ENCODE measurements at regions not wholly inside any gene's neighbourhood (a gene's known extent, or its start where the extent isn't known, plus 50 kb on each side); places are given as distances from the start of the nearest gene placed in this dataset.

- TF ChIP-seq ZFX (IDR thresholded peaks at IDR 0.05) = no peak
- no peak for TF ChIP-seq CTCF (conservative IDR thresholded peaks at IDR 0.05)
Observed at GRCh38 chr4:24130637-24131036, 240.8 kb upstream of the PPARGC1A start.
